Right kidney (tissue), 1 donor: ENCODE measurements at regions not wholly inside any gene's neighbourhood (a gene's known extent, or its start where the extent isn't known, plus 50 kb on each side); places are given as distances from the start of the nearest gene placed in this dataset.

Experiments used
- DNase-seq: peaks from one replicate; pipeline ENCODE4 v3.0.0-alpha.2; 2016

GRCh38 chr5:67623078-67623477 lies 426.5 kb upstream of the CD180 start:
- DNase-seq, result no peak

GRCh38 chr5:67620424-67621397 lies 424.1 kb upstream of the CD180 start:
- no peak for DNase-seq

GRCh38 chr5:67619636-67620035 lies 423.0 kb upstream of the CD180 start:
- no peak for DNase-seq

- DNase-seq, result no peak
Measured at GRCh38 chr5:67619235-67619634, 422.6 kb upstream of the CD180 start.

- no peak for DNase-seq
Measured at GRCh38 chr5:67617051-67617450, 420.5 kb upstream of the CD180 start.

GRCh38 chr5:67612961-67613360 lies 416.4 kb upstream of the CD180 start:
- no peak for DNase-seq

- DNase-seq, result no peak
Measured at GRCh38 chr5:67610186-67610912, 413.8 kb upstream of the CD180 start.

GRCh38 chr5:67607958-67608357 lies 411.4 kb upstream of the CD180 start:
- no peak for DNase-seq

- DNase-seq, result no peak
Measured at GRCh38 chr5:67606586-67606947, 410.0 kb upstream of the CD180 start.

GRCh38 chr5:67605730-67606585 lies 409.4 kb upstream of the CD180 start:
- no peak for DNase-seq

GRCh38 chr5:67591491-67591890 lies 394.9 kb upstream of the CD180 start:
- no peak for DNase-seq

- no peak for DNase-seq
Measured at GRCh38 chr5:67588389-67588788, 391.8 kb upstream of the CD180 start.

GRCh38 chr5:67581203-67581602 lies 384.6 kb upstream of the CD180 start:
- DNase-seq, result no peak

GRCh38 chr5:67578011-67578410 lies 381.4 kb upstream of the CD180 start:
- DNase-seq, result no peak

GRCh38 chr5:67577424-67577823 lies 380.8 kb upstream of the CD180 start:
- DNase-seq, result no peak

GRCh38 chr5:67576112-67576511 lies 379.5 kb upstream of the CD180 start:
- DNase-seq, result no peak

- DNase-seq, result no peak
Measured at GRCh38 chr5:67575087-67575486, 378.5 kb upstream of the CD180 start.

GRCh38 chr5:67561151-67561932 lies 364.7 kb upstream of the CD180 start:
- no peak for DNase-seq

- DNase-seq, result no peak
Measured at GRCh38 chr5:67552773-67553172, 356.2 kb upstream of the CD180 start.

- no peak for DNase-seq
Measured at GRCh38 chr5:67549947-67550346, 353.3 kb upstream of the CD180 start.

- no peak for DNase-seq
Measured at GRCh38 chr5:67549296-67549618, 352.7 kb upstream of the CD180 start.
